GM18873 (cell line): ENCODE measurements at regions not wholly inside any gene's neighbourhood (a gene's known extent, or its start where the extent isn't known, plus 50 kb on each side); places are given as distances from the start of the nearest gene placed in this dataset.

Experiments
- ATAC-seq: cut with Tn5 transposase; IDR thresholded peaks from one replicate; pipeline ENCODE4 v1.9.1; 2021; ENCODE audit warnings: mild to moderate bottlenecking, moderate library complexity, moderate number of reproducible peaks; ENCODE audit not compliant: unreplicated experiment, low FRiP score

DNA sequence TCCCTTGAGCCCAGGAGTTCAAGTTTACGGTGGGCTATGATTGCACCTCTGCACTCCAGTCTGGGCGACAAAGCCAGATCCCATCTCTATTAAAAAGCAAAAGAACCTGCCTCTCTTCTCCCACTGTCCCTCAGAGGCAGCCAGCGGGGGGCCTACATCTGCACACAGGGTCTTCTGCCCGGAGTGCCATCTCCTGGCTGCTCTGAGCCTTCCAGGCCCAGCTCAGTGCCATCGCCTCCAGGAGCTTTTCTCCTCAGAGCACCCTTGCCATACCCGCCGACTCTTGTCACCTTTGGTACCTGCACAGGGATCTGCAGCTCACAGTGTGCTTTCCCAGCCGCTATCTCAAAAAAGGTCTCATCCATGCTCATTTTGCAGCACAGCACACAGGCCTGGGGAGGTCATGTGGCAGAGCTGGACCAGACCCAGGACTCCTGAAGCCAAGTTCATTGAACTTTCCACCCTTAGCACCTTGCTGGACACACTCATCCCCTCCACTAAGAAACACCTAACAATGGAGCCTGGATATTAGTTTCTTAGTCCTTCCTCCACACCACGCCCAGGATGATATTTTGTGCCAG lies 186.3 kb downstream of the HAUS1 start:
- ATAC-seq, result no peak

DNA sequence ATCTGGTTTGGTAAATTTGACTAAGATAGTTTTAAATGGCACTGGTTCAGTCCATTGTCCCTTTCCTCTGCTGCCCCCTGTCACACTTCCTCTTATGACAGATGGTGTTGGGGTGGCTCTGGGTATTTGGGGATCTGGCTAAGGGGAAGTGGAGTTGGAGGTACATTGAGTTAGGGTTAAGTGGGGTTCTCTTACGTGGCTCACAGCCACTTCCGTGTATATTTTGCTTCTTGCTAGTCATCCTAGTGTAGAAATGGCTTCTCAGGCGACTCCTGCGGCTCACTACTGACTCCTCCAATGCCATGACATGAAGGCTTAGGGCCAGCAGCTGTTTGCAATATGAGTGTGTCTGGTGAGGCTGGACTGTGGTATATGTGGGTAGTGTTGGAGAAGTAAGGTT lies 187.0 kb downstream of the HAUS1 start:
- ATAC-seq, result no peak

- no peak for ATAC-seq
Observed at GRCh38 chr18:46293742-46294181, 189.6 kb downstream of the HAUS1 start.

GRCh38 chr18:46294318-46294717 lies 190.1 kb downstream of the HAUS1 start:
- no peak for ATAC-seq

DNA sequence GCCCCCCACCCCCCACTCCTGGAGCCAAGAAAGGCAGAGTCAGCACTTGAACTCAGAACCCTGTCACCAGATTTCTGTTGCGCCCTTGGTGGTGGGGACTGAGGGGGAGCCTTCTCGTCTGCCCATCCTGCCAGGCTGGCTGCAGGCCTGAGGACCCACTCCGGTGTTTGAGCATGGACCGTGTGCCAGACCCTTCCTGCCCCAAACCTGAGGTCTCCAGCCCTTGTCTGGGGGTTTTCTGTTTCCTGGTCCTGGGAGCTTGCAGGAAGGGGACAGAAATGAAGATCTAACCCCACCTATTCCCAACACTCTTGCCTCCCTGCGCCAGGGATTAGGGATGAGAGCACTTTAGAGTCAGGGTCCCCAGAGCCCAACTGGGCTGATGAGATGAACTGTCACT lies 190.6 kb downstream of the HAUS1 start:
- ATAC-seq, result no peak

DNA sequence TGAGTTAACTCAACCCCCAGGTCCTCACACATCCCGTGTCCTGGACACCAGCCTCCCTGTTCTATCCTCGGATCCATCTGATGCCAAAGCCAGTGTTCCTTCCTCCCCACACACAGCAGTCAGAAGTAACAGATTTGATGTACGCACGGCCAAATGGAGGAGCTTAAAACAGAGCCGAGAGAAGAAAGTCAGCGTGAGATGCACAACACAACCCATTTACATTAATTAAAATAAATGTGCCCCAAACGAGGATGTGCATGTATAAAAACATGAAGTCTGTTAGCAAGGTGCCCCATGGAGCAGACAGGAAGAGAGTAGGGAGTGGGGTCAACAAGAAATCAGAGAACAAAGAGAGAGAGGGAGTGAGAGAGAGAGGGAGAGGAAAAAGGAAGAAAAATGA lies 191.2 kb downstream of the HAUS1 start:
- ATAC-seq, result no peak

- no peak for ATAC-seq
Observed at GRCh38 chr18:46296656-46297055, 192.5 kb downstream of the HAUS1 start.

DNA sequence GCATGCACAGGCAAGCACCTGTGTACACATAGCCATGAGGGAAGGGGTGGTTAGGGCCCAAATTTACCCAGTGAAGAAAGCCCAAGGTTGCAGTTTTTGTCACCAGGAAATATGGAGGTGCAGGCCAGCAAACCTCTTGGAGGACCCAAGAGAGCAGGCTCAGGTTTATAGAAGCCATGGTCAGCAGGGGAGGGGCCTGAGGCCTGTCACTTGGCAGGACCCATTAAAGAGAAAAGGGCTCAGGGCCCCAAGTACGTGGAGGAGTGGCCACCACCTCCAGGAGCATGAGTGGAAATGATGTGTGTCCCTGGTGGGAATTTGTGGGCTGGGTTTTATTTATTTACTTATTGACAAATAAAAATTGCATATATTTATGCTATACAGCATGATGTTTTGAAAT lies 192.9 kb downstream of the HAUS1 start:
- no peak for ATAC-seq

- ATAC-seq, result no peak
Observed at GRCh38 chr18:46297621-46298020, 193.4 kb downstream of the HAUS1 start.

DNA sequence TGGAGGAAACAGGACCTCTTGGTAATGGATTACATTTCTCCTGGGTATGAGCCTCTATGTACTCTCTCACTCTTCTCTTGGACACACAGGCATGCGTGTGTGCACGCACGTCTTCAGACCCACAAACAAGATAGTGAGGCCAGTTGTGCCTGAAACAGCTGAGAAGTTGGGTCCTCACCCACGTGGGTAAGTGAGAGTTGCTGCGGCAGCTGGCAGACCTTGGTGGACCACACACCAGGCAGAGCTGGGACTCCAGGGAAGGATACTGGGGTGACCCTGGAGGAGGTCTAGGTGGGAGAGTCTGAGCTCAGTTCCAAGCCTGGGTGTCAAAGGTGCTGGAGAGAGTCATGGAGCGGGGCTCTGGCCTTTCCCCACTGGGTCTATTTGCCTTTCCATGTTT lies 194.3 kb downstream of the HAUS1 start:
- no peak for ATAC-seq

GRCh38 chr18:46299465-46300008 lies 195.4 kb downstream of the HAUS1 start:
- no peak for ATAC-seq

GRCh38 chr18:46301081-46301480 lies 196.9 kb downstream of the HAUS1 start:
- no peak for ATAC-seq

GRCh38 chr18:46301571-46301970 lies 197.4 kb downstream of the HAUS1 start:
- no peak for ATAC-seq

- ATAC-seq, result no peak
Observed at GRCh38 chr18:46302528-46303485, 198.6 kb downstream of the HAUS1 start.

- ATAC-seq, result no peak
Observed at GRCh38 chr18:46310258-46310657, 206.1 kb downstream of the HAUS1 start.

GRCh38 chr18:46310675-46311345 lies 206.6 kb downstream of the HAUS1 start:
- ATAC-seq, result no peak

- no peak for ATAC-seq
Observed at GRCh38 chr18:46311491-46311890, 207.3 kb downstream of the HAUS1 start.

DNA sequence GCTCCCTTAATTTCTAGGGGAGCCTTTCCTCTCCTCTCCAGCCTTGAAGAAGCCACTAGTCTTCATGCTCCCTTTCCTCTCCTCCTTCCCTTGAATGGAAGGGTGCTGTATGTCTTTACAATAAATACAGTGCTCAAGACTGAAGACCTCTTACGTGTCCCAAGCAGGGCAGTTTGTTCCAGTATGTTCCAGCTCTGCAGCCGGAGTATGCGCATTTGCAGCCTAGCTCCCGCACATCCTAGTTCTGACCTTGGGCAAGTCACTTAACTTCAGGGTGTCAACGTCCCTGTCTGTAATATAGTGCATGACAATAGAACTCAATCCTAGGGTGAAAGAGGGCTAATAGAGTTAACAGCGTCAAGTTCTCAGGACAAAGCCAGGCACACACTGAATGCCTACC lies 208.0 kb downstream of the HAUS1 start:
- no peak for ATAC-seq

DNA sequence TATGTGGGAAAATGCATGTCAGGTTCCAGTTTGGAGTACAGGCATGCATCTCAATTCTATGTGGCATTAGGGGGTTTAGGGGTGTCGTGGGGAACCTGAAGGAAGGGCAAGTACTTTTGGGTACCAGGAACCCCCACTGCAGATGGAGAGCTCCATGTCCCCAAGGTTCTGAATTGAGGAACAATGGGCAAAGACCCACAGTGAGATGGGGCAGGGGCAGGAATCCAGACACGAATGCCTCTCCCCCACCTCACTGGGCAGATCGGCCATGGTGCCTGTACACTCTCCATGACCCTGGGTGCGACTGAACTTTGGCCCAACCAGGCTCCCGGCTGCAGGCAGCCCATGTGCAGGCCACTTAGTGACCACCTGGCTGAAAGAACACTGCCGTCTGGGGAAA lies 209.3 kb downstream of the HAUS1 start:
- no peak for ATAC-seq

DNA sequence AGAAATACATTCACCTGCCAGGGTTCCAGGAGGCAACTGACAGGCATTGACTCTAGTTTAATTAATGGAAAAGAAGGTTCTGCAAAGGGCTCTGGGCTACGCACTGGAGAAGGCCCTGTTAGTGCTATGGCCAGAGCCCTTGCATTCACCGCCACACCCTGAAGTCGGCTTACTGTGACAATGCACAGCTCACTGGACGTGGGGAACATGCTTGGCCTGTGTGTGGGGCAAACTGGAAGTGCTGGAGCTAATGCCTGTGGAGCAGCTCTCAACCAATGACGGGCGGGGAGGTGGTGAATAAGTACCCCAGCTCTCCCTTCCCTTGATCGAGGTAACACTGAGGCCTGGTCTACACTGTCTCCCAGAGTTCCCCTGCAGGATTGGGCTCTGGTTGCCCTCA lies 209.8 kb downstream of the HAUS1 start:
- no peak for ATAC-seq

DNA sequence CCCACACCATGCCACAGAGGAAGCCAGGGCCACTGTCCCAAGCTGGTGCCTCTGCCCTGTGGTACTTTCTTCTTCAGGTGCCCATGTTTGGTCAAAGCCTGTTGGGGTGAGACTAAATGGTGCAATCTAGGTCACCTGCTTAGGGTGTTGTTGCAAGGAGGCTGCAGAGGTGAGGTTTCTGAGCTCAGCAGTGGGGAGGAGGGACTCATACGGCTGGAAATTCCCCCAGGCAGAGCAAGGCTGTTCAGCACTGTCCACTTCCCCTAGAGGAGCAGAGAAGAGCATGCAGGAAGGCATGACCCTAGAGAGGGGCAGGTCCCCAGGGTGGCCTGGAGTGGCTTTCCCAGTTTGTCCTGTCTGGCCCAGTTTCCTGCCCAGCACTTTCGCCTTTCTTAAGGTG lies 211.0 kb downstream of the HAUS1 start:
- ATAC-seq, result no peak
